SK-N-SH treated with all-trans-retinoic acid at 6 μM for 48 hours (cell line): ENCODE measurements at regions not wholly inside any gene's neighbourhood (a gene's known extent, or its start where the extent isn't known, plus 50 kb on each side); places are given as distances from the start of the nearest gene placed in this dataset.
A peak's percentile ranks its signal among the peaks of the same experiment; 100 is the strongest.

ENCODE experiments used
- ATAC-seq: fragments of 200-7000 bp; cut with Tn5 transposase; 3 replicates; pipeline ENCODE4 v1.9.1; 2020; ENCODE audit warnings: mild to moderate bottlenecking, moderate library complexity
- ARNTL ChIP-seq: fragments of 450-650 bp; formaldehyde crosslinking; IDR thresholded peaks from 2 replicates; pipeline ENCODE4 v1.5.0; 2020; ENCODE audit warnings: low read depth, mild to moderate bottlenecking, moderate library complexity, borderline replicate concordance
- BACH2 ChIP-seq: fragments of 250-450 bp; sonication (Bioruptor Pico); IDR thresholded peaks from 2 replicates; pipeline ENCODE4 v1.9.0; 2021; ENCODE audit warnings: mild to moderate bottlenecking, borderline replicate concordance
- CSDC2 ChIP-seq: fragments of 250-450 bp; sonication (Bioruptor Pico); IDR thresholded peaks from 2 replicates; pipeline ENCODE4 v1.5.0; 2020; ENCODE audit warnings: mild to moderate bottlenecking, moderate library complexity
- ESRRG ChIP-seq: fragments of 250-450 bp; sonication (Bioruptor Pico); IDR thresholded peaks from 2 replicates; pipeline ENCODE4 v1.6.1; 2021; ENCODE audit warnings: mild to moderate bottlenecking
- GLIS3 ChIP-seq: fragments of 250-450 bp; sonication (Bioruptor Pico); IDR thresholded peaks from 2 replicates; pipeline ENCODE4 v1.5.0; 2020; ENCODE audit warnings: mild to moderate bottlenecking, moderate library complexity
- ISL1 ChIP-seq: fragments of 250-450 bp; sonication (Bioruptor Pico); IDR thresholded peaks from 2 replicates; pipeline ENCODE4 v2.1.2; 2022; ENCODE audit warnings: mild to moderate bottlenecking, moderate library complexity
- PATZ1 ChIP-seq: fragments of 250-450 bp; sonication (Bioruptor Pico); IDR thresholded peaks from 2 replicates; pipeline ENCODE4 v1.8.0; 2020; ENCODE audit warnings: mild to moderate bottlenecking, moderate library complexity, borderline replicate concordance
- POU6F1 ChIP-seq: fragments of 250-450 bp; sonication (Bioruptor Pico); IDR thresholded peaks from 2 replicates; pipeline ENCODE4 v1.8.0; 2021; ENCODE audit warnings: low read depth, mild to moderate bottlenecking, moderate library complexity, borderline replicate concordance
- PPARA ChIP-seq: fragments of 250-450 bp; sonication (Bioruptor Pico); IDR thresholded peaks from 2 replicates; pipeline ENCODE4 v1.5.0; 2020; ENCODE audit warnings: mild to moderate bottlenecking, borderline replicate concordance
- RARB ChIP-seq: fragments of 250-450 bp; sonication (Bioruptor Pico); IDR thresholded peaks from 2 replicates; pipeline ENCODE4 v1.8.0; 2021; ENCODE audit warnings: mild to moderate bottlenecking, moderate library complexity
- SNAI2 ChIP-seq: fragments of 250-450 bp; sonication (Bioruptor Pico); IDR thresholded peaks from 2 replicates; pipeline ENCODE4 v1.5.0; 2020; ENCODE audit warnings: mild to moderate bottlenecking, moderate library complexity
- TCF4 ChIP-seq: fragments of 250-450 bp; sonication (Bioruptor Pico); IDR thresholded peaks from 2 replicates; pipeline ENCODE4 v1.8.0; 2021; ENCODE audit warnings: mild to moderate bottlenecking, moderate library complexity, borderline replicate concordance
- TOX ChIP-seq: fragments of 250-450 bp; sonication (Bioruptor Pico); IDR thresholded peaks from 2 replicates; pipeline ENCODE4 v1.8.0; 2021; ENCODE audit warnings: mild to moderate bottlenecking, moderate library complexity, borderline replicate concordance
- TSHZ2 ChIP-seq: fragments of 250-450 bp; sonication (Bioruptor Pico); IDR thresholded peaks from 2 replicates; pipeline ENCODE4 v1.5.0; 2020; ENCODE audit warnings: mild to moderate bottlenecking, moderate library complexity
- ZNF565 ChIP-seq: fragments of 450-650 bp; formaldehyde crosslinking; conservative IDR thresholded peaks from 2 replicates; pipeline ENCODE4 v1.5.0; 2020; ENCODE audit warnings: low read depth, mild to moderate bottlenecking, moderate library complexity
- TF ChIP-seq, protein P1 (sequence below): fragments of 250-450 bp; sonication (Bioruptor Pico); IDR thresholded peaks from 2 replicates; pipeline ENCODE4 v1.5.1; 2020; ENCODE audit warnings: low read depth, mild to moderate bottlenecking, moderate library complexity

DNA sequence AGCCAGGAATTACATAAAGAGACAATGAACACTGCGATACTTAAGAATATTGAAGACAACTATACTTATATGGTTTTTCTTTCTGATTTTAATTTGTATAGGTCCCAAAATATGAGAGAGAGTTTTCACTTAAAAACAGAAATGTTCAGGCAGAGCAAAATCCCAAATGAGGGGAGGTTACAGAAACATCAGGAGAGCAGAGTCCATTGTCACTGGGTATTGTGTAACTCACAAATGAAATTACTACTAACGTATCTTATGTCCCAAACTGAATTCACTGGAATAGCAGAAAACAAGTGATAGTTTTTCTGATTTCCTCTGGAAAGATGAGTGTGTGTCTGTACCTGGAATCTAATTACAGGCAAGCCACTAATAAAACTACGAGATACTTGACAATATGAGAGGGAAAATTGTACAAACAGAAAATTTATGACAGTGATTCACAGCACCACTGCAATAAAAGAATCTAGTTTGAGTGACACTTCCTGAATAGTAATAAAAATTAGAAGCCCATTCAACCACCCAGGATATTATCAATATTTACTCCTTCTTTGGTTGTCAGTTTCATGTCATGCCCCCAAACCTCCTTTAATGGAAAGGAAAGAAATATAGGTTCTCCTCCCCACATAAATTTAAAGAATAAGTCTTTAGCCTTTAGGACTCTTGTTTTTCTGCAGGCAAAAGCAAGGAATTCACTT, 522.6 kb downstream of the ADGRL2 start:
- ATAC-seq = no peak
- TF ChIP-seq POU6F1 (no peak), TCF4 (CRISPR knock-in tag) (no peak), ESRRG (CRISPR knock-in tag) (no peak), TSHZ2 (CRISPR knock-in tag) (no peak), GLIS3 (no peak), PPARA (no peak), RARB (CRISPR knock-in tag) (no peak), SNAI2 (CRISPR knock-in tag) (no peak), BACH2 (CRISPR knock-in tag) (no peak), PATZ1 (CRISPR knock-in tag) (no peak)
- TF ChIP-seq, protein P1, sequence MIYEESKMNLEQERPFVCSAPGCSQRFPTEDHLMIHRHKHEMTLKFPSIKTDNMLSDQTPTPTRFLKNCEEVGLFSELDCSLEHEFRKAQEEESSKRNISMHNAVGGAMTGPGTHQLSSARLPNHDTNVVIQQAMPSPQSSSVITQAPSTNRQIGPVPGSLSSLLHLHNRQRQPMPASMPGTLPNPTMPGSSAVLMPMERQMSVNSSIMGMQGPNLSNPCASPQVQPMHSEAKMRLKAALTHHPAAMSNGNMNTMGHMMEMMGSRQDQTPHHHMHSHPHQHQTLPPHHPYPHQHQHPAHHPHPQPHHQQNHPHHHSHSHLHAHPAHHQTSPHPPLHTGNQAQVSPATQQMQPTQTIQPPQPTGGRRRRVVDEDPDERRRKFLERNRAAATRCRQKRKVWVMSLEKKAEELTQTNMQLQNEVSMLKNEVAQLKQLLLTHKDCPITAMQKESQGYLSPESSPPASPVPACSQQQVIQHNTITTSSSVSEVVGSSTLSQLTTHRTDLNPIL = no peak

DNA sequence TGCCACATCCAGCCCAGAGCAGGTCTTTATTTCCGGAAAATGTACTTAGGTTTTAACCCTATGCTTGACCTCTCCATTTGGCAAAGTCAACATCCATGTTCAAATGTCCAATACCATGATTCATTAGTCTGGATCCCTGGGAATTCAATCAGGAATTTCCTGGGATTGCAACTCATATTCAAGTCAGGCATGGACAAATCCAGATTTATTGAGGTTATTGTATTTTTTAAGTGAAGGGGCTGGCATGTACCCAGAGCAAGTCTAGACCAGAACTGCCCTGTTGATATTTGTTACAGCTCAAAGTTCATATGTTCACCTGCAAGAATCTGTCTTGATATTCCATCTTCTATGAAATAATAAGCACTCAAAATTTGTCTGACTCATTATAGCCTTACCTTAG, 521.1 kb downstream of the ADGRL2 start:
- no peak for ATAC-seq
- TF ChIP-seq CSDC2 (CRISPR knock-in tag) (no peak), RARB (CRISPR knock-in tag) (no peak), ZNF565 (CRISPR knock-in tag) (no peak), ARNTL (CRISPR knock-in tag) (no peak)

- no peak for ATAC-seq
Measured at GRCh38 chr1:82319546-82319945, 518.8 kb downstream of the ADGRL2 start.

More at GRCh38 chr1:82319546-82319945, 518.8 kb downstream of the ADGRL2 start:
- TF ChIP-seq TSHZ2 (CRISPR knock-in tag) (no peak), TCF4 (CRISPR knock-in tag) (no peak), TOX (CRISPR knock-in tag) (no peak), ISL1 (CRISPR knock-in tag) (peak; percentile 32)
